ENCODE measurements at regions not wholly inside any gene's neighbourhood (a gene's known extent, or its start where the extent isn't known, plus 50 kb on each side); places are given as distances from the start of the nearest gene placed in this dataset.
A peak's percentile ranks its signal among the peaks of the same experiment; 100 is the strongest.
"Not testable (repeated sequence)": the region's sequence is repeated elsewhere in the genome, so short reads cannot be mapped to it uniquely, and the experiment has no call there.

DNA sequence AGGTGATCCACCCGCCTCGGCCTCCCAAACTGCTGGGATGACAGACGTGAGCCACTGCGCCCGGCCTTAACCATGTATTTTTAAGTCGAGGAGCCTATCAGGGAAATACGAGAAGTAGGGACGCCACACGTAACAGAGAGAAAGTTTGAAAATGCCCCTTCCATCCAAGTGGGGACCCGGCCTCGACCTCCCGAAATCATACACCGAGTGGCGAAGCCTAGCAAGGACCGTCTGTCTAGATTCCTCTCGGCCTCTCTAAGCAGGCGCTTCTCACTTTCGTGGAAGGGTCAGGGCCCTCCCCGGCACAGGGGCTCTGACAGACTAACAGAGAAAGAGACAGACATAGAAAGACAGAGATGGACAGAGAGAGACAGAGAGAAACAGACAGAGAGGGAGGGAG lies 1503.6 kb upstream of the DEFB115 start:
- not testable (repeated sequence) for H3K36me3 ChIP-seq (ENCODE audit: insufficient read depth, low read length); H3K27me3 ChIP-seq (ENCODE audit: insufficient read depth, low read length); DNase-seq (ENCODE audit: insufficient read length, low spot score, missing footprints)

DNA sequence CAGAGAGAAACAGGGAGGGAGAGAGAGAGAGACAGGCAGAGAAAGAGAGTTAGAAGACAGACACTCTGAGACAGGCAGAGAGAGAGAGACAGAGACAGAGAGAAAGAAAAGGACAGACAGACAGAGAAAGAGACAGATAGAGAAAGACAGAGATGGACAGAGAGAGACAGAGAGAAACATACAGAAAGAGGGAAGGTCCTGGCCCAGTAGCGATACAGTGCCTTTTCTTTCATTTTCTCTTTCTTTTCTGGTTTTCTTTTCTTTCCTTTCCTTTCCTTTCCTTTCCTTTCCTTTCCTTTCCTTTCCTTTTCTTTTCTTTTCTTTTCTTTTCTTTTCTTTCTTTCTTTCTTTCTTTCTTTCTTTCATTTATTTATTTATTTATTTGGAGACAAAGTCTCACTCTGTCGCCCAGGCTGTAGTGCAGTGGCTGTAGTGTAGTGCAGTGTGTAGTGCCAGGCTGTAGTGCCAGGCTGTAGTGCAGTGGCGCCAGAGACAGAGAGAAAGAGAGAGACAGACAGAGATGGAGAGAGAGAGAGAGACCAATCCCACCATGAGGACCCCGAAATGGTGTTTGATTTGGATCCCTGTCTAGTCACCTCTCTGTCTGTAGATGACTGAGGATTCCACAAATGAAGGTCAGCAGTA lies 1501.5 kb upstream of the DEFB115 start:
- H3K9me3 ChIP-seq (ENCODE audit: low read depth, low read length); H4K20me1 ChIP-seq (ENCODE audit: insufficient read depth, low read length); H3K27me3 ChIP-seq (ENCODE audit: insufficient read depth, low read length); H3K36me3 ChIP-seq (ENCODE audit: insufficient read depth, low read length); H2AFZ ChIP-seq (ENCODE audit: low read length); H3K4me2 ChIP-seq (ENCODE audit: insufficient read depth, low read length); H3K27ac ChIP-seq (ENCODE audit: low read depth, low read length); H3K4me1 ChIP-seq (ENCODE audit: insufficient read depth, low read length); H3K79me2 ChIP-seq (ENCODE audit: insufficient read depth, low read length); DNase-seq (ENCODE audit: insufficient read length, low spot score, missing footprints); H3K4me3 ChIP-seq (ENCODE audit: insufficient read depth, low read length): not testable (repeated sequence)

More for the DNA sequence above, 1503.6 kb upstream of the DEFB115 start:
- H3K4me2 ChIP-seq (ENCODE audit: insufficient read depth, low read length); H3K27ac ChIP-seq (ENCODE audit: low read depth, low read length); H3K4me3 ChIP-seq (ENCODE audit: insufficient read depth, low read length); H3K4me1 ChIP-seq (ENCODE audit: insufficient read depth, low read length); H4K20me1 ChIP-seq (ENCODE audit: insufficient read depth, low read length); H3K79me2 ChIP-seq (ENCODE audit: insufficient read depth, low read length); H3K9me3 ChIP-seq (ENCODE audit: low read depth, low read length); H2AFZ ChIP-seq (ENCODE audit: low read length): not testable (repeated sequence)

DNA sequence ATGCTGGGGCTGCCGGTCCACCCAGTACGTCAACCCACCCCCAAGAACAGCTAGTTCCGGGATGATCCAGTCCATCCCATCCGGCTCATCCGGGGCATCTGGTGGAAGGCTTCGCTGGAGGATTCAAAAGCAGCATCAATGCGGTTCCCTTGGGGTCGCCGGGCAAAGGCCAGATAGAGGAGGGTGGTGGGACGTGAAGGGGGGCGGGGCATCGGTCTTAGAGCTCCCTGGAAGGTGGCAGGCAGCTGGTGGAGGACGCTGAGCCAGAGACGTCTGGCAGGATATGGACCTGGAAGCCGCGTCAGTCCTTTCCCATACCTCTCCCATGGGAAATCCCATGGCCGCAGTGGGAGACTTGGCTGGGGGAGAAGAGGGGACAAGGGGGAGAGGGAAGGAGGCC lies 1500.8 kb upstream of the DEFB115 start:
- H3K27ac ChIP-seq (ENCODE audit: low read depth, low read length): no peak overlapping the region
- H3K4me3 ChIP-seq (ENCODE audit: insufficient read depth, low read length): no peak overlapping the region
- no peak overlapping the region for H2AFZ ChIP-seq (ENCODE audit: low read length)

DNA sequence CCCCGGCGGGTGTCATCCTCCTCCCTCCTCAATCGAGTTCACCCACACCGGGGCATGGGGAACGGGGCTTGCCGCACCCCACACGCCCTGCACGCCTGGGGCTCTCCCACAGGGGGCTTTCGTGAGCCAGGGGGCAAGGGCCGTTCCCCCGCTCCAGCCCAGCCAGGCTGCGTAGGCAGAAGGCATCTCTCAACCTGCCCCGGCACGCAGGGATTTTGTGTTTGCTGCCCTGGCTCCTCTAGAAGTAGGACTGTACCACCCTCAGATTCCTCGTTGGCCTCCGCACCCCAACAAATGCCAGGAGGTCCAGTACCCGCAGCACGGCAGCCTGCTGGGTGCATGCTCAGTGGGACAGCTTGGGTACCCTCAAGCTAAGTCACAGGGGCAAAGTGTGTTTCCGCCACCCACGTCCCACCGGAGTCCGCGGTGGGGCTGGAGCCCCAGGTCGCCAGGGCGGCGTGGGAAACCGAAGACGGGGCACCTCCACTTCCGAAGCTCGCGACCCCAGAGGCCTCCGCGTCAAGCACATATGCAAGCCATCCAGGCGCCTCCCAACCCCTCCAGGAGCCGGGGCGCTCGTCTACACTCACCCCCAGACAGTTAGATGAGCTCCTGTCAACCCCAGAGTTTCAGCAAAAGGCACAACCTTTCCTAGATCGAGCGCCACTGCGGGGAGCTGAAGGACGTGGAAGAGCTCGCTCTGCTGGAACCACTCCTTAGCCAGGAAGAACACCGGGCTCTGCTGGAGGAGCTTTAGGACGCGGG lies 1495.7 kb upstream of the DEFB115 start:
- not testable (repeated sequence) for H3K79me2 ChIP-seq (ENCODE audit: insufficient read depth, low read length); H4K20me1 ChIP-seq (ENCODE audit: insufficient read depth, low read length); H3K9me3 ChIP-seq (ENCODE audit: low read depth, low read length); H3K4me2 ChIP-seq (ENCODE audit: insufficient read depth, low read length); H3K4me3 ChIP-seq (ENCODE audit: insufficient read depth, low read length); H3K27ac ChIP-seq (ENCODE audit: low read depth, low read length); H3K27me3 ChIP-seq (ENCODE audit: insufficient read depth, low read length); H2AFZ ChIP-seq (ENCODE audit: low read length); H3K4me1 ChIP-seq (ENCODE audit: insufficient read depth, low read length); H3K36me3 ChIP-seq (ENCODE audit: insufficient read depth, low read length)
- peak; percentile 81 for DNase-seq (ENCODE audit: insufficient read length, low spot score, missing footprints)

More for the DNA sequence above, 1500.8 kb upstream of the DEFB115 start:
- TF ChIP-seq, protein P1, sequence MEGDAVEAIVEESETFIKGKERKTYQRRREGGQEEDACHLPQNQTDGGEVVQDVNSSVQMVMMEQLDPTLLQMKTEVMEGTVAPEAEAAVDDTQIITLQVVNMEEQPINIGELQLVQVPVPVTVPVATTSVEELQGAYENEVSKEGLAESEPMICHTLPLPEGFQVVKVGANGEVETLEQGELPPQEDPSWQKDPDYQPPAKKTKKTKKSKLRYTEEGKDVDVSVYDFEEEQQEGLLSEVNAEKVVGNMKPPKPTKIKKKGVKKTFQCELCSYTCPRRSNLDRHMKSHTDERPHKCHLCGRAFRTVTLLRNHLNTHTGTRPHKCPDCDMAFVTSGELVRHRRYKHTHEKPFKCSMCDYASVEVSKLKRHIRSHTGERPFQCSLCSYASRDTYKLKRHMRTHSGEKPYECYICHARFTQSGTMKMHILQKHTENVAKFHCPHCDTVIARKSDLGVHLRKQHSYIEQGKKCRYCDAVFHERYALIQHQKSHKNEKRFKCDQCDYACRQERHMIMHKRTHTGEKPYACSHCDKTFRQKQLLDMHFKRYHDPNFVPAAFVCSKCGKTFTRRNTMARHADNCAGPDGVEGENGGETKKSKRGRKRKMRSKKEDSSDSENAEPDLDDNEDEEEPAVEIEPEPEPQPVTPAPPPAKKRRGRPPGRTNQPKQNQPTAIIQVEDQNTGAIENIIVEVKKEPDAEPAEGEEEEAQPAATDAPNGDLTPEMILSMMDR (IDR thresholded peaks at IDR 0.05; ENCODE audit: extremely low read depth, low read depth, low read length): no peak
- Histone ChIP-seq H3K9me3 (ENCODE audit: low read depth, low read length) (no peaks in the 10 kb centered on the region), H3K4me1 (ENCODE audit: insufficient read depth, low read length) (no peaks in the 10 kb centered on the region), H3K4me2 (ENCODE audit: insufficient read depth, low read length) (no peak overlapping the region), H3K36me3 (ENCODE audit: insufficient read depth, low read length) (no peaks in the 10 kb centered on the region), H3K27me3 (ENCODE audit: insufficient read depth, low read length) (no peaks in the 10 kb centered on the region), H3K79me2 (ENCODE audit: insufficient read depth, low read length) (no peaks in the 10 kb centered on the region), H4K20me1 (ENCODE audit: insufficient read depth, low read length) (no peaks in the 10 kb centered on the region)
- no peak for DNase-seq (ENCODE audit: insufficient read length, low spot score, missing footprints)

DNA sequence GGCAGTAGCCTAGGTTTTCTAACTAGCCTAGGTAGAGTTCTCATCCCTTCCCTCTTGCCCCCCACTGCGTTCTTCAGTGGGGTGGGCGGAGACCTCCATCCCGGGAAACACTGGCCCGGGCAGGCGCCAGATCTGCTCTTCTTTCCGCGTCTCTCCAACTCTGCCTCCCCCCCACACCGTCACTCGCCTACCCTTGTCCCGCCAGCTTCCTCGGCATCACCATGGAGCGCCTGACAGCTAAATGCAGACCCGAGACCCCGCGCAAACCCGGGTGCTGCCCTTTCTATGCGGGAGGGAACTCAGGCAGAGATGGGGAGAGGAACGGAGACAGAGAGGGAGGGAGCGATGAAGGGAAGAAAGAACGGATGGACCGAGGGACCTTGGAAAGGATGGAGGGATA lies 1494.8 kb upstream of the DEFB115 start:
- Histone ChIP-seq H3K4me2 (ENCODE audit: insufficient read depth, low read length) (no peak overlapping the region), H3K79me2 (ENCODE audit: insufficient read depth, low read length) (no peaks in the 10 kb centered on the region), H2AFZ (ENCODE audit: low read length) (no peak overlapping the region), H4K20me1 (ENCODE audit: insufficient read depth, low read length) (no peaks in the 10 kb centered on the region), H3K27ac (ENCODE audit: low read depth, low read length) (no peak overlapping the region), H3K4me1 (ENCODE audit: insufficient read depth, low read length) (no peaks in the 10 kb centered on the region), H3K36me3 (ENCODE audit: insufficient read depth, low read length) (no peaks in the 10 kb centered on the region), H3K4me3 (ENCODE audit: insufficient read depth, low read length) (no peak overlapping the region), H3K9me3 (ENCODE audit: low read depth, low read length) (no peaks in the 10 kb centered on the region), H3K27me3 (ENCODE audit: insufficient read depth, low read length) (no peaks in the 10 kb centered on the region)
- TF ChIP-seq, protein P1 (IDR thresholded peaks at IDR 0.05; ENCODE audit: extremely low read depth, low read depth, low read length): no peak
- DNase-seq (ENCODE audit: insufficient read length, low spot score, missing footprints): no peak
